ENCODE measurements at regions not wholly inside any gene's neighbourhood (a gene's known extent, or its start where the extent isn't known, plus 50 kb on each side); places are given as distances from the start of the nearest gene placed in this dataset.

GRCh38 chr5:34469971-34470370 is 186.2 kb upstream of the RAI14 start:
- no peak for TF ChIP-seq POLR2A (IDR thresholded peaks at IDR 0.05)
- TF ChIP-seq CTCF (IDR thresholded peaks at IDR 0.05): no peak
- ATAC-seq: no peak
- no peak overlapping the region for H3K27ac ChIP-seq
- H3K36me3 ChIP-seq: no peaks in the 10 kb centered on the region
- WGBS (ENCODE audit: insufficient coverage, low coverage, low lambda C conversion rate, missing lambda C conversion rate): 65% methylated on average over 3 of the region's 3 CpGs
- no peaks in the 10 kb centered on the region for H3K9me3 ChIP-seq
- DNase-seq: no peak
- peaks cover 0 to 5% (median 0%) of the 10 kb centered on the region in 4 donors for H3K4me1 ChIP-seq
- no peaks in the 10 kb centered on the region for H3K27me3 ChIP-seq
- intact Hi-C loops (cut with DNase I): no loop called here
- H3K4me3 ChIP-seq: no peak overlapping the region

GRCh38 chr5:34474573-34475021 is 181.5 kb upstream of the RAI14 start:
- H3K4me3 ChIP-seq: no peak overlapping the region
- no peak for TF ChIP-seq POLR2A (IDR thresholded peaks at IDR 0.05)
- peak; percentile 96 to 97 (median 96) for TF ChIP-seq CTCF (IDR thresholded peaks at IDR 0.05)
- H3K9me3 ChIP-seq: no peaks in the 10 kb centered on the region
- no peaks in the 10 kb centered on the region for H3K36me3 ChIP-seq
- no peak overlapping the region for H3K27ac ChIP-seq
- WGBS (ENCODE audit: insufficient coverage, low coverage, low lambda C conversion rate, missing lambda C conversion rate): 16% methylated on average over 3 of the region's 4 CpGs
- ATAC-seq (peak; percentile 94 to 98 (median 96)), DNase-seq (no peak)
- H3K27me3 ChIP-seq: no peaks in the 10 kb centered on the region
- intact Hi-C loops (cut with DNase I): loop anchor here (5.0 kb wide), 2 partner anchors 423 to 428 kb away; no protein-coding TSS in a partner anchor
- H3K4me1 ChIP-seq: no peaks in the 10 kb centered on the region

GRCh38 chr5:34475249-34475966 is 180.7 kb upstream of the RAI14 start:
- WGBS (ENCODE audit: insufficient coverage, low coverage, low lambda C conversion rate, missing lambda C conversion rate): 76% methylated on average over 12 of the region's 13 CpGs
- ATAC-seq (no peak), DNase-seq (no peak)
- no peaks in the 10 kb centered on the region for H3K27me3 ChIP-seq
- no peaks in the 10 kb centered on the region for H3K36me3 ChIP-seq
- H3K4me3 ChIP-seq: no peak overlapping the region
- intact Hi-C loops (cut with DNase I): loop anchor here (5.0 kb wide), 2 partner anchors 422 to 427 kb away; no protein-coding TSS in a partner anchor
- H3K4me1 ChIP-seq: no peaks in the 10 kb centered on the region
- H3K27ac ChIP-seq: no peak overlapping the region
- no peaks in the 10 kb centered on the region for H3K9me3 ChIP-seq
- no peak for TF ChIP-seq CTCF (IDR thresholded peaks at IDR 0.05)
- no peak for TF ChIP-seq POLR2A (IDR thresholded peaks at IDR 0.05)

- ATAC-seq: no peak
- H3K4me1 ChIP-seq: no peaks in the 10 kb centered on the region
- H3K27me3 ChIP-seq: no peaks in the 10 kb centered on the region
- intact Hi-C loops (cut with DNase I): loop anchor here (5.0 kb wide), 2 partner anchors 420 to 425 kb away; no protein-coding TSS in a partner anchor
- TF ChIP-seq POLR2A (IDR thresholded peaks at IDR 0.05) (no peak), CTCF (IDR thresholded peaks at IDR 0.05) (no peak)
- no peaks in the 10 kb centered on the region for H3K36me3 ChIP-seq
- 84% methylated on average over 10 of the region's 12 CpGs for WGBS (ENCODE audit: insufficient coverage, low coverage, low lambda C conversion rate, missing lambda C conversion rate)
- no peak for DNase-seq
- no peak overlapping the region for H3K4me3 ChIP-seq
- no peak overlapping the region for H3K27ac ChIP-seq
- no peaks in the 10 kb centered on the region for H3K9me3 ChIP-seq
These were observed 179.1 kb upstream of the RAI14 start for GRCh38 chr5:34476941-34477565.

All from right lobe of liver (tissue), 6 donors.